ENCODE measurements at regions not wholly inside any gene's neighbourhood (a gene's known extent, or its start where the extent isn't known, plus 50 kb on each side); places are given as distances from the start of the nearest gene placed in this dataset.
A peak's percentile ranks its signal among the peaks of the same experiment; 100 is the strongest.

GRCh38 chr1:50358962-50359361 is 64.3 kb downstream of the DMRTA2 start:
- no peak for DNase-seq (ENCODE audit: low read depth)

GRCh38 chr1:50357186-50357585 is 66.1 kb downstream of the DMRTA2 start:
- no peak for DNase-seq (ENCODE audit: low read depth)

- no peak for DNase-seq (ENCODE audit: low read depth)
These were observed 68.4 kb downstream of the DMRTA2 start for GRCh38 chr1:50354813-50355212.

DNA sequence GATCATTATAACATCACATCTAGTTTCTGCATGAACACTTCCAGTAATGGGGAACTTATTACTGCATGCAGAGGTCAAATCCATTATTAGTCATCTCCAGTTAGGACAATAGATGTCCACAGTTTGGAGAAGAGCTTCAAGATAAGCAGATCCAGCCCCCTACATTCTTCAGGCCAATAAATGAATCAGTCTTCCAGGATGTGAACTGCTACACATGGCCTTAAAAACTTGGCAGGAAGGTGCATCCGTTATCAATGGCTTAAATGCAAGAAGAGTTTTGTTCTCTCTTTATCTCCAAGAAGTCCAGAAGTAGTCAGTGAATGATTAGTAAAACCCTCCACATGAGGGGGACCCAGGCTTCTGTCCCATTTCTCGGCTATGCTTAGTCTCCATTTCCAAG is 70.8 kb downstream of the DMRTA2 start:
- DNase-seq (ENCODE audit: low read depth), result no peak

GRCh38 chr1:50350868-50351267 is 72.4 kb downstream of the DMRTA2 start:
- no peak for DNase-seq (ENCODE audit: low read depth)

- no peak for DNase-seq (ENCODE audit: low read depth)
These were observed 72.8 kb downstream of the DMRTA2 start for GRCh38 chr1:50350421-50350820.

- DNase-seq (ENCODE audit: low read depth), result no peak
These were observed 74.0 kb downstream of the DMRTA2 start for GRCh38 chr1:50349242-50349565.

DNA sequence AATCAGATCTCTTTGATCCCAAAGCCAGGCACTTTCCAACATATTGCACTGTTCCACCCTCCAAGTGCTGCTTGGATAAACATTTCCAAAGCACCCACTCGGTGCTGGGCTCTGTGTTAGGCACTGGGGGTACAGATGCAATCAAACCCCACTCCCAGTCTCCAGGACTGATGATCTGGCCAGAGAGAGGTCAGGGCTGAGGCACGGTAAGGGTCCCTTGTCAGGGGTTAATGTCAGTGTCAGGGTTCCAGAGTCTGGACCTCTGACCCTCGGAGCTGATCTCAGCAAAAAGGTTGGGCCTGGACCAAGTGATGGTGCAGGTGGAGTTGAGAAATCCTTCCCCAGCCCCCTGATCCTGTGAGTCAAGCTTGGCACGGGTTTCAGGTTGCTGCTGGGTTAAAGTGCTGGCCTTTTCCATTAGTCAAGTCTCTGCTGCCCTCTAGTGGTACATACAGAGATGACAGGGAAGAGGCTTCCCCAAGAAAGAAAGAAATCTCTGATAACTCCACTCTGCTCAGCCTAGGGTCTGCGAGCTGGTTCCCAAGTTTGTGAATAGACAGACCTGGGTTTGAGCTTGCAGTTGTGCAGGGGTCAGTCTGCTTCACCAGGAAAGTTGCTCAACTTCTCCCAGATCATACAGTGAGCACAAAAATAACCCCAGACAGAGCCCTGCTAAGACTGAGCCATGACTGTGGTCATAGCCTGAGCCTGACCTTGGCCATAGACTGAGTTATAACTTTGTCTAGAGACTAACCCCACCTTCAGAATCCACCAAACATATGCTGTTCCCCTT is 74.6 kb downstream of the DMRTA2 start:
- no peak for DNase-seq (ENCODE audit: low read depth)

DNA sequence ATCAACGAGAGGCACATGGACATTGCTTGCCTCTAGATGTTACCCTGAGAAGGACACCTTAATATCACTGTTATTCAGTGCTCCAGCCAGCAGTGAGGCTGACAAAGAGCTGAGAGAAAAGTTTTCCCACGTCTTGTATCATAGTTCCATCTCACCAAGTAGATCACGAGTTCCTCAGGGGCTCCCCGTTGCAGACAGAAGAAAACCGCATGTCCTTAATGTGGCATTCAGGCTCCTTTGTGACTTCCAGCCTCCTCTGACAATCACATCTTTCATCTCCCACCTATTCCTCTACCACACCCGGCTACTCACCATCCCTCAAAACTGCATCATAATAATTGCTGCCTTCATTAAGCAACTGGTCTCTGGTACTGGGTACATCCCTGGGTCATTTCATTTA is 75.3 kb downstream of the DMRTA2 start:
- no peak for DNase-seq (ENCODE audit: low read depth)

DNA sequence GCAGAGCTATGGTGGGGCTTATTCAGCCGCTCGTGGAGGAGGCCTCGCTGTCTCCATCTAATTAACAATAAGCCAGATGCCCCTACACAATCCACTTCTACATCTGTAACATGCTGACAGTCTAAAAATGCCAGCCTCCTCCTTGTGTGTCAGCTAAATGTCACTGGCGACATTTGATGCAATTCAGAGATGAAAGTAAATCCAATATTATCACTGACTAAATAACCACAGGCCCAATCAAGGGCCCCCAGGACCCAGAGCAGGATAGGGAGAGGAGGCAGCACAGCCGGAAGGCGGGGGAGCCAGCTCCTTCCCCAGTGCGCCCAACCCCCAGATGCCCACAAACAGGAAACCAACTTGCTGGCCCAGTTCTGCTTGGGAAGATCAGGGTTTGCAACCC is 76.6 kb downstream of the DMRTA2 start:
- DNase-seq (ENCODE audit: low read depth), result no peak

DNA sequence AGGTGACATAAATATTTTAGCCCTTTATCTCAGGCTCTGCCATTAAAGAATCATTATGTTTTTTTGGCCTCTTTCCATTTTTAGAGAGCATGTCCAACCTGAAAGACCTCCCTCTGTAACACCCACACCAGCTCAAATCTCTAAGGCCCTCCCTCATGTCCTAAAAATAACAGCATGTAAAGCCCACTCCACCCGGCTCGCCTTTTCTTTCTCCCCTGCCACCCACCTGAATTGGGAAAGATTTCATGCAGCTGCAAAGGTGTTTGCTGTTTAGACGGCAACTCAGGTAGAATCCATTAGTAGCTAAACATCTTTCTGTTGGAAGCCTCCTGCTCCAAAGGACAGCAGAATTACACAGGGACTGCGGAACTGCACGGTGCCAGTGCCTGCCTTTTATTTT is 79.9 kb downstream of the DMRTA2 start:
- DNase-seq (ENCODE audit: low read depth), result no peak

DNA sequence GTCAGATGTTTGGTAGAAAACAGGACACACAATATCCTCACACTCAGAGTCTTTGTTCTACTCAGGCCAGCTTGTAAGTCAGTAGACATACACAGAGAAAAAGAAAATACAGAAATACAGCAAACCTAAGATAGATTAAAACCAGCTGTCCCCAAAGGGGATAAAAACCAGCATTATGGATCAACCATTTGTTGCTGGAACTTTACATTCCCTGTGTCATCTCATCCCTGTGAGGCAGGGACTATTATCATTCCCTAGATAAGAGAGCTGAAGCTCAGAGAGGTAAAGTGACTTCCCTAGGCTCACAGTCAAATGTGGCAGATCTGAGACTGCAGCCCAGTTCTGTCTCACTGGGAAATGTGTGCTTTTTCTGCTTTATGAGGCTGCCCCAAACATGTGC is 80.7 kb downstream of the DMRTA2 start:
- DNase-seq (ENCODE audit: low read depth), result no peak

DNA sequence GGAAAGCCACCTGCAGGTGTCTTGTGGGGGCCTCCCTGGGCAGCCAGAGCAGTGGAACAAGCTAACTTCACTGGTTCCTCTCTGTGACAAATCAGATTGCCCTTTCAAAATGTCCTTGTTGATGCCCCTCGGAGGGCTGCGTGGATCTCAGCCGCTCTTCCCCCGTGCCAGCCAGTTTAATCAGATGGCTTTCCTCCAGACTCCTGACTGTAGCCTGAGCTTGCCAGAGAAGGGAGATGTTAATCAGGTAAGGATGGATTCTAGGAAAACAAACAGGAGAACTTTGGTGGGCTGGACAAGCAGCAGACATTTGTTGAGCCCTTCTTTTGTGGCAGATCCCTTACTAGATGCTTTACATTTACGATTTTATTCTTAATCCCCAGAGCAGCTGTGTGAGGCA is 88.2 kb downstream of the DMRTA2 start:
- DNase-seq (ENCODE audit: low read depth), result no peak

GRCh38 chr1:50333595-50333974 is 89.7 kb downstream of the DMRTA2 start:
- DNase-seq (ENCODE audit: low read depth), result peak; percentile 13

DNA sequence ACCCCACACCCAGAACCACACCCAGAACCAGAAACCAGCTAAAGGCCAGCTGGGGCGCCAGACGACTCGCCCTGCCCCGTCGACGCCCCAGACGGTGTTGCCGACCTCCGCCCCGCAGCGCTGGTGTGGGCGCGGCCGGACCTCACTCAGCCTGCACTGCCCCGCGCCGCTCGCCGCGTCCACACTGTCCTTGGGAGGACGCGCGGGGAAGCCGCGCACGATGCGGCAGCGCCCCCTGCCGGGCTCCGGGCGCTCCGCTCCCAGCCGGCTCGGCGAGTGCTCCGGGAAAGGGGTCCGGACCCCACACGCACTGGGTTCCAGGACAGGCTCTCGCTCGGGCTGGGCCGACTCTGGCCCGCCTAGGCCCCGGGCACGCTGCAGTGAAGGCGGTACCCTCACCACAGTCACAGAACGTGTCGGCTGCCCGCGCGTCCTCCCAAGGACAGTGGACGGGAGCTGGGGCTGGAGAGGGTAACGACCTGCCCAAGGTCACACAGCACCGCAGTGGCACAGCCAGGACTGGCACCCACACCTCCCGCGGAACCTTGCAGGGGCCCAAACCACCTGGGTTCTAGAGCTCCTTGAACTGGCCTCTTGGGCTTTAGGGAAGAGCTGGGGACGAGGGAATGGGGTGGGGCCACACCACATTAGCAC is 90.2 kb downstream of the DMRTA2 start:
- DNase-seq (ENCODE audit: low read depth), result peak; percentile 10

DNA sequence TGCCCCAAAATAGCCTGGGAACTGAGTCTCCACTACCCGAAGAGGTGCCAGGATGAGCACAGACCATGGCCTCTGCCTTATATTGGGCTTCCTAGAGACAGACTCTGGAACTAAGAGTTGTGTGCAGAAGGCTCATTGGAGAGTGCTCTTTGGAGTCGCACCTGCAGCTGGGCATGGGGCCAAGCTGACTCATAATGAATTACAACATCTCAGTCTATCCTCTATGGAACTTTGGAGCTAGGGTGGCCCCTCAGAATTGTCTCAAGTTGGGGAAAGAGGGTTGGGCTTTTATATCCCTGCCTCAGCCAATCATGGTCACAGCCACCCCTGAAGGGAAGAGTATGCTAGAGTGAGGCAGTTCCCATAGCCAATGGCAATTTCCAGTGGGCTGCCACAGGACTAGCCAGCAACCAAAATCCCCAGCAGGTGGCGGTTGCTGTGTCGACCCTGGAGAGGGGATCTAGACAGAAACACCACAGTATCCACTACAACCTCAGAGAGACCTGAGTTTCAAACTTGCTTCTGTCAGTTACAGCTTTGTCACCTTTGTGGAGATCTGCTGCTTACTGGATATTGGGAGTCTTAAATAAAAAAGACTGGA is 93.8 kb downstream of the DMRTA2 start:
- DNase-seq (ENCODE audit: low read depth), result no peak

DNA sequence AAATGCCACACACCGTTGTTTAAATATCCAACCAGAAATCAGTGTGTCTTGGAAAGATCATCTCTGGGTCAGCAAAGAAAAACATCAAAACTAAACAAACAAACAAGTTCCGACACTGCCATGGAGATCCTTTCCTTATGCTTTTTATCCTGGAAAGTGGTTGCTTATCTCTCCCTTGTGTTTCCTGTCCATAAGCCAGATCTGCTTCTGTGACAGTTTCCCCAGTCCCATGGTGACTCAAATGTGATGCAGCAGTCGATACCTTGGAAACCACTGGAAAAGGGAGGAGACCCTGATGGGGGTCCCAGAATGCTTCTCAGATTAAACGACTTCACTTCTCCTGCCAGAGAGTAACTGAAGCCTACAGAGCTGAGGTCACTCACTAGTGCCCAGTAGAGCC is 94.7 kb downstream of the DMRTA2 start:
- no peak for DNase-seq (ENCODE audit: low read depth)

GRCh38 chr1:50326026-50326425 is 97.2 kb downstream of the DMRTA2 start:
- no peak for DNase-seq (ENCODE audit: low read depth)

GRCh38 chr1:50322579-50322978 is 100.7 kb downstream of the DMRTA2 start:
- DNase-seq (ENCODE audit: low read depth), result no peak

- no peak for DNase-seq (ENCODE audit: low read depth)
These were observed 104.8 kb downstream of the DMRTA2 start for GRCh38 chr1:50318428-50318827.

- DNase-seq (ENCODE audit: low read depth), result no peak
These were observed 114.4 kb downstream of the DMRTA2 start for GRCh38 chr1:50308878-50309277.

DNA sequence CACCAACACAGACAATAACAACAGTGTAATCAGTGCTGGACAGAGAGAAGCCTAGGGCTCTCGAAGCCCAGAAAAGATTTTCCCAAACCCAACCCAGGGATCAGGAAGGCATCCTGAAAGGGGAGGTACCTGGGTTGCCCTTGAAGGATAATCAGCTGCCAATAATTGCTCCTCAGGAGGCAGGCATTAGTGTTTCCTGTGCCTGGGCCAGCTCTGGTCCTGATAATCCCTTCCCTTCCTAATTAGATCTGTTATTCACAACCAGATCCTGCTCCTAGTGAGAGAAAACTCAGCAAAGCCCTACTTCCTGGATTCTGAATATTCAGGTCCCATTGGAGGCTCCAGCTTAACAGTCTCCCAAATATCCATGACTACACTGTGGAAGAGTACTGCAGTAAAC is 117.4 kb downstream of the DMRTA2 start:
- DNase-seq (ENCODE audit: low read depth), result no peak

DNA sequence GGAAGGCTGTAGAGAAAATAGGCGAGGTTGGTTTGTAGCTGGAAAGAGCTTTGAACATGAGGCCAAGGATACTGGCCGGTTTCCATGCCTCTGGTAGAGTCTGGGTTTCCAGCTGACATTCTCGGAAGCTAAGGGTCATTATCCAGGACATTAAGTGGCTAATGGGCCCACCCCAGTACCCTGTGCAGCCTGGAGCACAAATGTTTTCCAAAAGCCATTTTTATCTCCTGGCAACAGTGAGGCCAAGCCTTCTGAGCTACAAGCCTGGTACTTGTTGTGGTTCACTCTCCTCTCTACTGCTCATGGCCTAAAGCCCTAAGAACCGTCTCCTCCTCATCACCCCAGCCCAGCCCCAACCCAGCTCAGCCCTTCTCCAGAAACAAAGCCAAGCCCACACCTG is 122.9 kb downstream of the DMRTA2 start:
- no peak for DNase-seq (ENCODE audit: low read depth)

- no peak for DNase-seq (ENCODE audit: low read depth)
These were observed 127.7 kb downstream of the DMRTA2 start for GRCh38 chr1:50295566-50295965.
